ENCODE measurements at regions not wholly inside any gene's neighbourhood (a gene's known extent, or its start where the extent isn't known, plus 50 kb on each side); places are given as distances from the start of the nearest gene placed in this dataset.

- H2BK15ac ChIP-seq (ENCODE audit: low read depth, low read length), result no peak overlapping the region
- Mint-ChIP-seq H3K4me3 (no peak overlapping the region), H3K9me3 (no peaks in the 10 kb centered on the region; a peak in 1 of 5 replicates), H3K4me1 (peaks cover 8 to 10% of the 10 kb centered on the region in 2 experiments), H3K36me3 (ENCODE audit: insufficient read depth in 1 of 3, low read depth in 3 of 3) (no peaks in the 10 kb centered on the region), H3K27ac (no peak overlapping the region), H3K27me3 (ENCODE audit: low read depth) (no peaks in the 10 kb centered on the region)
- no peaks in the 10 kb centered on the region for H3K9me3 ChIP-seq (ENCODE audit: control insufficient read depth, low read depth, low read length)
- no peak overlapping the region for H2AK5ac ChIP-seq (ENCODE audit: insufficient read length, low read length)
- H4K8ac ChIP-seq (replicated peaks; ENCODE audit: insufficient read length, low read depth, low read length), result no peak overlapping the region
- no peak overlapping the region for H2AFZ ChIP-seq (ENCODE audit: low read length)
- no CpG with 5 or more reads among the region's 3 CpGs for WGBS (ENCODE audit: extremely low coverage, insufficient read length, low lambda C conversion rate)
- no peaks in the 10 kb centered on the region for H3K79me1 ChIP-seq (ENCODE audit: insufficient read depth, low read depth, low read length, poor library complexity, severe bottlenecking)
- no peaks in the 10 kb centered on the region for H4K20me1 ChIP-seq (ENCODE audit: control insufficient read depth, insufficient read depth, insufficient read length)
- no peak overlapping the region for H3K14ac ChIP-seq (ENCODE audit: insufficient read depth, low read length)
- H3K56ac ChIP-seq (ENCODE audit: insufficient read length, low read depth, low read length), result no peak overlapping the region
- H4K5ac ChIP-seq (ENCODE audit: insufficient read length, low read depth, low read length), result no peak overlapping the region
- TF ChIP-seq CTCF (conservative IDR thresholded peaks at IDR 0.05), result no peak
- no peak overlapping the region for H2BK20ac ChIP-seq (ENCODE audit: low read depth, low read length, poor library complexity, severe bottlenecking)
- H3K23me2 ChIP-seq (ENCODE audit: insufficient read length, low read depth, low read length, poor library complexity, severe bottlenecking), result no peaks in the 10 kb centered on the region
- H3K23ac ChIP-seq (ENCODE audit: insufficient read length, low read depth, low read length), result no peak overlapping the region
- no peak overlapping the region for H2BK12ac ChIP-seq (ENCODE audit: insufficient read length, low read depth, low read length)
- no peak overlapping the region for H4K91ac ChIP-seq (ENCODE audit: insufficient read length, low read depth, low read length)
- H3K4ac ChIP-seq (ENCODE audit: low read depth, low read length), result no peak overlapping the region
- H3K4me1 ChIP-seq (ENCODE audit: insufficient read depth, low read length), result no peaks in the 10 kb centered on the region
- no peak overlapping the region for H3K18ac ChIP-seq (ENCODE audit: insufficient read length, low read depth, low read length)
- H3K27ac ChIP-seq (ENCODE audit: insufficient read length, low read depth, low read length), result no peak overlapping the region
- H2BK120ac ChIP-seq (ENCODE audit: low read depth, low read length, poor library complexity, severe bottlenecking), result no peak overlapping the region
- no peaks in the 10 kb centered on the region for H3K79me2 ChIP-seq (ENCODE audit: insufficient read depth, low read length)
- H3T11ph ChIP-seq (ENCODE audit: low read length), result no peak overlapping the region
- H3K27me3 ChIP-seq (ENCODE audit: insufficient read depth, low read length), result no peaks in the 10 kb centered on the region
- DNase-seq, result no peak
- H3K9ac ChIP-seq (ENCODE audit: extremely low read depth, insufficient read length, low read length), result no peak overlapping the region
- no peak overlapping the region for H3K4me2 ChIP-seq (ENCODE audit: insufficient read depth, insufficient read length, low read length)
- H2BK5ac ChIP-seq (ENCODE audit: insufficient read length, low read length), result no peak overlapping the region
Measured at GRCh38 chr18:28575123-28575522, 398.2 kb upstream of the CDH2 start.
